HG02938 (cell line): ENCODE measurements at regions not wholly inside any gene's neighbourhood (a gene's known extent, or its start where the extent isn't known, plus 50 kb on each side); places are given as distances from the start of the nearest gene placed in this dataset.

Experiments used
- ATAC-seq: cut with Tn5 transposase; IDR thresholded peaks from one replicate; pipeline ENCODE4 v1.9.1; 2021; ENCODE audit warnings: mild to moderate bottlenecking, moderate library complexity; ENCODE audit not compliant: unreplicated experiment

DNA sequence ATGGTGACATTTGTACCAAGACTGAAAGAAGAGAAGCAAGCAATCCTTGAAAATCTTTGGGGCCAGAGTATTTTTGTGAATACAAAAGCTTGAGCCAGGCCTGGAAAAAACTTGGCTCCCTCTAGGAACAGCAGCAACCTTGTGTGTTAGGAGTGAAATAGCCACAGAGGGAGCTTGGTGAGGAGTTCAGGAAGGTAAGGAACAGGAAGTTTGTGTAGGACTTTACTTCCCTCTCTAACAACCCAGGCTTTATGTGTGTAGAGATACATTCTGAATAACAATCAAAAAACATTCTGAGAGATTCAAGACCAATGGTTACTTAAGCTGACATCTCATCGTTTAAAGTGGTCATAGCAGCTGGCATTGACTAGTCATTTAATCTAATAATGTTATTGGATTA is 668.5 kb downstream of the PCDH18 start:
- ATAC-seq: no peak

DNA sequence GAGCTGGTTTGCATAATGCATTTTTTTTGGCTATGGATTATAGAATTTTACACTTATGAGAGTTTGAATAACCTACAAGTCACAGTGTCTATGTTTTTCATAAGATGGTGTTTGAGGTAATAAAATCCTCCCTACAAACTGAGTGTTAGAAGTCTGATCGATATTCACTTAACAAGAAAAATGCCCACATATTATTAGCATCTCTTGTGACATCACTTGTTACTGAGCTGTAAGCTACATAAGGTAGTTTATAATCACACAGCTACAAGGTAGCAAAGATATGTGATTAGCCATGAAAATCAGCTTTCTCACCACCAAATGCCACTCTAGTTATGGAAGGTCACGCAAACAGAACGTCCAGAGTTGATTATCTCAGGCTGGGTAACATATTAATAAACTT is 669.6 kb downstream of the PCDH18 start:
- ATAC-seq: no peak

DNA sequence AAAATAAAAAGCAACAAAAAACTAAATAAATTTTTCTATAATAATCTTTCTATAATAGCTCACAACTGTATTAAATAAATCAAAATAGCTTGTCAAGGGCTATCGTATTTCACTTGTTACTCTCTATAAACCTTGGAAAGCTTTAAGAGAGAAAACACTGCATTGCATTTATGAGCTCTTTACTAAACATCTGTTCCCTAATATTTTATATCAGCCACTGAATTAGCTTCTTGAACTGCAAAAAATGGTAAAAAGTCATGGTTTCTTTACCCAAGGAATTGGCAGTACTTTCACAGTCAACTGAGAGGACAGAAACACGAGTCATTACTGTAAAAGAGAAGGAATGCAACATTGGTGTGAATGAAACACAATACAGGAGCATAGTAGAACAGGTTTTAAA is 671.2 kb downstream of the PCDH18 start:
- no peak for ATAC-seq

DNA sequence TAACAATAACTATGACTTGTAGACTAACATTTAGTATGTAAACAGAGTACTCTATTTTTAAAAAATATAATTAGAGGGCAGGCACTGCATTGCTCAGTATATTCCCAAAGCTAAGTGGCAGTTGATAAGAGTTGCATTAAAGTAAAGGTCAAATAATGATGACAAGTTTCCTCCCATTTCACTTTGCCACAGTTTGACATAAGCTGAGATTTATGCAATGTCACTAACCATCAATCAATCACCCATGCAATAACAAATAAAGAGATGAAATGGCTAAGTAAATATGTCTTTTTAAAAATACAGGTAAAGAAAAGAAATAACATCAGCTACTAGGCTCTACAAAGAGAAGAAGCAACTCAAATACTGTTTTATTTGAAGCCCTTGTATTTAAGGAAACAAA is 673.4 kb downstream of the PCDH18 start:
- no peak for ATAC-seq

DNA sequence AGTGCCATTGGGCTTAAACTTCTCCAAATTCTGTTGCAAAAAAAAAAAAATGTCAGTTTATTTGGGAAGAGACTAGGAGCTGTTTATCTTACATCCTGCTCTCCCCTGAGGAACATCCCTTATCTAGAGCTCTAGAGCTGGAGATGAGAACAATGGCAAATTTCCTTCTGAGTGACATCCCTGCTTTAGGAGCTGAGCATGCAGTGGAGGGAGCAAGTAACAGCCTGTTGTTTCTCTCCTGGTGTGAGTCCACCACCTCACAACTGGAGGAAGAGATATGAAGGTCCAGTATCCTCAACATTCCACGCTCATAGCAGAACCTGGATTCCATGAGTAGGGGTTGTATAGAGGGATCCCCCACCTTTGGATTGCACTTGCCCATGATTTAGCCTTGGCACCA is 676.4 kb downstream of the PCDH18 start:
- ATAC-seq: no peak

DNA sequence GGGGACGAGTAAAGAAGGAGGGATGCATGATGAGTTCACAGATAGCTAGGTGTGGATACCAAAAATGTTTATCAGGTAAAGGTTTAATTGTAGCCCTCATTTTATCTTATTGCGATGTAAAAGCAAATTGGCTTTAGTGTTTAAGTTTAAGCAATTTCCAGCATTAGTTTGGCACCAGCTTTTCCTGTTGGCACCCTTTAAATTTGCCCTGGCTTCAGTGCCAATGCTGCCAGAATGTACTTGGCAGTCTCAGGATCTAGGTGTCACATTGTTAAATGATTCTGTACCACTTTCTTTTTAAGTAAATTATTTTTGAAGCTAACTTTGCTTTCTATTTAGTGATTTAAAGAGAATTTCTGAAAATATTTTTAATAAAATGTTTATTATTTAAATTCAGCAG is 681.8 kb downstream of the PCDH18 start:
- no peak for ATAC-seq

DNA sequence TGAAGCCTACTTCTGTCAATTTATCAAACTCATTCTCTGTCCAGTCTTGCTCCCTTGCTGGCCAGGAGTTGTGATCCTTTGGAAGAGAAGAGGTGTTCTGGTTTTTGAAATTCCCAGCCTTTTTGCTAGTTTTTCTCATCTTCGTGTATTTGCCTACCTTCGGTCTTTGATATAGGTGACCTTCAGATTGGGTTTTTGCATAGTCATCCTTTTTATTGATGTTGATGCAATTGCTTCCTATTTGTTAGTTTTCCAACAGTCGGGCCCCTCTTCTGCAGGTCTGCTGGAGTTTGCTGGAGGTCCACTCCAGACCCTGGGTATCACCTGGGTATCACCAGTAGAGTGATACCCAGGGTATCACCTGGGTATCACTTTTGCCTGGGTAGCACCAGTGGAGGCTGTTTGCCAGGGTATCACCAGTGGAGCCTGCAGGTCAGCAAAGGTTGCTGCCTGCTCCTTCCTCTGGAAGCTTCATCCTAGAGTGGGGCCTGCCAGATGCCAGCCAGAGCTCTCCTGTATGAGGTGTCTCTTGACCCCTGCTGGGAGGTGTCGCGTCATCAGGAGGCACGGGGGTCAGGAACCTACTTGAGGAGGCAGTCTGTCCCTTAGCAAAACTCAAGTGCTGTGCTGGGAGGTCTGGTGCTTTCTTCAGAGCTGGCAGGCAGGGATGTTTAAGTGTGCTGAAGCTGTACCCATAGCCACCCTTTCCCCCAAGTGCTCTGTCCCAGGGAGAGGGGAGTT is 684.2 kb downstream of the PCDH18 start:
- ATAC-seq: no peak

DNA sequence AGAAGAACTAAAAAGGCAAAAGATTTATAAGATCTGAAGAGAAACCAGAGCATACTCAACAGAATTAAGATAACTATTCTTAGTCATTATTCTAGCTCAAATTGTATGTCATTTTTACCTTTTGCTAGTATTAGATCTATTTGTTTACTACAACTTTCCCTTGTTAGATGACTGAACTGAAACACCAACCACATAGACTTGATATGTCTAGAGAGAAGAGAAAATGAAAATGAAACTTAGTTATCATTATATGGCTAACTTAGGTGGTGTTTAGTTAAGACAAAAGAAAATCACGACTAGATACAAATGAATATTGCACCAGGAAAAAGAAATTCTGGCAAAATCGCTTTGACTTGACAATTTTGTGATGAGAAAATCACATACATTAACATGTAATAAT is 690.8 kb downstream of the PCDH18 start:
- ATAC-seq: peak; percentile 52

DNA sequence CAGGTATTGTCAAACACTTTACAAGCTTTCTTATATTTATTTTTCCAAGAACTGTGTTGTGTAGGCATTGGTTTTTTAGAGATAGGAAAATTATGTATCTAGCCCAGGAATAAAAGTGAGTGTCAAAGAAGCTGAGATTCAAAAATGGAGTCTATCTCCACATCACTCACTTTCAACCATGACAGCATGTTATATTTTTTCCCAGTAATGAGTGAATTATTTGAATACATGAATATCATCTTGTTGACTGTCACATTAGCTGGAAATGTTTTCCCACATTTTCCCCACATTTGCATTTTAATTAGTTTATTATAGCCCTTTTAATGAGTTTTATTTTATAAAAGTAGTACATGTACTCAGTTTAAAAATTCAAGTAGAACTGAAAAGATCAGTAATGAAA is 693.7 kb downstream of the PCDH18 start:
- no peak for ATAC-seq

DNA sequence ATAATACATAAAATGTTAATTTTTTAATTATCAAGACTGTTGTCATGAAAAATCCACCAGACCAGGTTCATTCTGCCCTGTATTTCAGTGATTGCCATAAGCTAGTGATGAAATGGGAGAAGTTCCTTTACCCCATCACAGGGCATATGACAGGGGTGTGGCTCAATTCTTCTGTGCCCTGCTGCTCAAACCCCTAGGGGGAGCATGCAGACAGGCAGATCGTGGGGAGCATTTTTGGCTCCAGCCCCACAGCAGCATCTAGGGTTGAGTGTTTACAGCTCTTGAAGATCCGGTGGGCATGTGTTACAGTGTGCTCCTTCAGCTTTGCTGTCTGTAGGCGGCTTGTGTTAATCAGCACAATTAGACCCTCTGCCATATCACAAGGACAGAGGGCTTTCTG is 700.7 kb downstream of the PCDH18 start:
- ATAC-seq: no peak

DNA sequence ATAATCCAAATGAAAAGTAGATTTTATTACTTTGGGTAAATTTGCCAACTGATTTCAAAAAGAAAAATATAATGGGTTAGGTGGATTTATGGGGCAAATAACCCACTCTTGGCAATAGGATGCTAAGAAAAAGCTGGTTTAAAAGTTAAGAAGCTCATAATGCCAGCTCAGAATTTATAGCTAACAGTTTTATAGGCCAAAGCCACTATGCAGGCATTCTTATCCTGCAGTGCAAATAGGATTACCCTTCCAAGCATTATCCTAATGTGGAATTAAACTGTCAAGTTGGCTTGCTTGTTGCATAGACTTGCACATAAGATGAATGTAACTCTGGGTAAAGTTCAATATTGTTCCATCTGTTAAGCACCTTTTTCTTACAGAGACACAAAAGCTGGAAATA is 703.0 kb downstream of the PCDH18 start:
- ATAC-seq: no peak

DNA sequence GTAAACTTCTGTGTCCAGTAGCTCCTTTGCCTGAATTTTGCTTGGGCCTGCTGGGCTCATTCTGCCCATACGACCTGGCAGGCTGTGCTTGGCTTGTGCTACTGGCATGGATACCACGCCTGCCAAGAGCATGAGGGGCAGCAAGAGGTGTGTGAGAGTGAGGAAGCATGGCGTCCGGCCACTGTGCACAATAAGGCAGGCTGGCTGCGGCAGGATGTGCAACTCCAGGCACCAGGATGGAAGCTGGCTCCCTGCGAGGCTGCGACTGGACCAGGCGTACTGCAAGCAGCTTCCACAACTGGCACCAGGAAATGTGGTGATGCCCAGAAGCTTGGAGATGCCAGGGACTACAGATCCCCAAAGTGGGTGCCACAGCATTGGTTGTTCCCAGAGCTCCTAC is 709.3 kb downstream of the PCDH18 start:
- no peak for ATAC-seq

DNA sequence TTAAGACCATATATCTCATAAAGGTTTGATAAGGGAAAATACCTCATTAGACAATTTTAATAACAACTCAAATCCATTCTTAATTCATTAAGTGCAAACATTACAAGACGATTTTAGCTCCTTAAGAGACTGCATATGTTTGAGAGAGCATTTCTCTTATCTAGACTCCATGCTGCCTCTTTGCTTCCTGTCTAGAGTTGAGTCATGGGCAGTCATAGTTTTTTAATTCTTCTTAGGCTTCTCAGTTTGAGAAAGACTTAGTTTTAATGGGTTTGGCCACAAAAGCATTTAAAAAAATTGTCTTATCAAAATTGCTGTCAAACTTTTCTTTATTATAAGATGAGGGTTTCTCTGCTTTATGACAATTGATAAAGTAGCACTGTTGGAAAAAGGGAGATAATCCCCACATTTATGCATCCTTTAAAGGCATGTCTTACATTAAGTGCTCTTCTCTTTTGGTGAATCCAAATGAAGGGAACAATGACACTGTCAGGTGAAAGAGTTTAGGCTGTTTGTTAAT is 713.4 kb downstream of the PCDH18 start:
- no peak for ATAC-seq

DNA sequence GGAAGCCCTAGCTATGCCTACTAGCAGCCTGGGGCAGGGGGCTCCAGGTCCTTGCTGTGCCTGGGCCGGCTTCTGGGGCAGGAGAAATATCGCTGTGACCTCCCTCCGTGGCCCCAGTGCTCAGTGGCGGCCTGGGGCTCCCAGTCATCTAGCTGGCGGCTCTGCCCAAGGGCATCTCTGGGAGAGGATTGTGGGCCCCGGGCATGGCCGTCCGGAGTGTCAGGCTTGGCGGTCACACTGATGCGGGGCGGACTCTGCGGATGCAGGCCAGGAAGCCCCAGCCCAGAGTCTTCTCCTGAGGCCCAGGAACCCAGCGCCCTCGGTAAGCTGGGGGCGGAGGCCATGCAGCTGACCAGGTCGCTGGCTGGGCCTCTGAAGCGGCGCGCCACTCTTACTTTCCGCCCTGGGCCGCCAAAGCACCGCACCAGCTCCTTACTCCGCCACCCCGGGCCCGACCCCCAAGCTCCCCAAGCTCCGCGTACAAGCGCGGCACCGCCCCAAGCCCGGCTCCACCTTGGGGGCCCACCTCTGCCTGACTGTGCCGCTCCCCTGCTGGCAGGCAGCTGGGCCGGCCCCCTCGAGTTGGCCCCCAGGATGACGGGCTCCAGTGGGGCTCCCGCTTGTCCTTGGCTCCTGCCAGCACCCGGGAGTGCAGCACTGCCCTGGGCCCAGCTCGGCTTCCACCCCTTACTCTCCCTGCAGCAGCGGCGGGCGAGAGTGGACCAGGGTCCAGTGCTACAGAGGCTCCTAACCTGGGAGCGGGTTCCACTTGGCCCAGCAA is 720.0 kb downstream of the PCDH18 start:
- ATAC-seq: no peak

DNA sequence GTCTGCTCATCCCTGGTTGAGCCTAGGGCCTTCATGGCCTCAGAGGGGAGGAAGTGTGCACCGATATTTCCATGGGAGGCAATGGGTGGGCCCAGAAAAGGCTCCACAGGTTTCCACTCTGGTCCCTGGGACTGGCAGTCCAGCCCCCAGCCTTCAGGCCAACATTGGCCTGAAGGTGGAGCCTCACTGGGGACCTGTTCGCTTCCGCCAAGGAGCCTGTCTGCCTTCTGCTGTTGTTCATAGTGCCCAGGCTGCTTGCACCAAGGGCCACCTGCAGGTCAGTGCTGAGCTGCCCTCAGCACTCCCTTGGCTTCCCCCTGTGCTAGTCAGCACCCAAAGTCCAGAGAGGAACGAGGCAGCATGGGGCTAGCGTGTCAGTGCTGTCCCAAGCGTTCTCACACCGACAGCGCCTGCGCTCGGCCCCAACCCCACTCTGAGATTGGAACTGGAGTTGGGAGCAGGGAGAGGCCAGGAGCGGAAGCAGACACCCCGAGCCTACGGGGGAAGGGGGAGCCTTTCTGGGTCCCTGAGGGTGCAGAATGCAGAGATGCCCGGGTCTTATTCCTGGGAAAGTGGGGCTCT is 720.7 kb downstream of the PCDH18 start:
- no peak for ATAC-seq

DNA sequence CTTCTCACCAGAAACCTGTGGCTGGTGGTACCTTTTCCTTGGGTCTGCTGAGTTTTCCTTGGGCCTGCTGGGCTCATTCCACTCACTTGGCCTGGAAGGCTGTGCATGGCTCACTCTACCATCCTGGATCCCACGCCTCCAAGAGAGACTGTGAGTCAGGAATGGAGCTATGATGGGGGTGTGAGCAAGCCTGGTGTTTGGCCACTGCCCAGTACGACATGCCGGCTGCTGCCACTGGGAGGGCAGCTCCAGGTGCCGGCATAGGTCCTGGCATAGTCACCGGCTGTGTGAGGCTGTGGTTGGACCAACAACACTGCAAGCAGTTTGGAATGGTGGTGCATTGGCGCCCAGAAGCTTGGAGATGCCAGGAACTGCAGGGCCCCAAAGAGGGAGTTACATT is 721.7 kb downstream of the PCDH18 start:
- ATAC-seq: no peak

DNA sequence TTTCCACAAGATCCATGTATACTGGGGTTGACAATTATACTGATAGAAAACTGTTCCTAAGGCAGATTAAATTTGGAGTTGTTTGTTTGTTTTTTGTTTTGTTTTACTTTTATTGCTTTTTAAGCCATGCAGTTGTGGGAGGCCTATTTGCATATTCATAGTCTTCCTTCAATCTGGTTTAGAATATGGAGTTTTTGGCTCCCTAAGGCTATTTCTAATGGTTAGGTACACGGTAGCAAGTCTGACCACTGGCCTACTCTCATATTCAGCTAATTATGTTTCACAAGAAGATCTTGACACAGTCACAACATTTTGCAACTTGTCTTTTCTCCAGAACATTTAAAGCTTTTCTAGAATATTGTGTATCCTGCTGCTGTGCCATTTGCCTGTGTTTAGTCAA is 725.5 kb downstream of the PCDH18 start:
- no peak for ATAC-seq

DNA sequence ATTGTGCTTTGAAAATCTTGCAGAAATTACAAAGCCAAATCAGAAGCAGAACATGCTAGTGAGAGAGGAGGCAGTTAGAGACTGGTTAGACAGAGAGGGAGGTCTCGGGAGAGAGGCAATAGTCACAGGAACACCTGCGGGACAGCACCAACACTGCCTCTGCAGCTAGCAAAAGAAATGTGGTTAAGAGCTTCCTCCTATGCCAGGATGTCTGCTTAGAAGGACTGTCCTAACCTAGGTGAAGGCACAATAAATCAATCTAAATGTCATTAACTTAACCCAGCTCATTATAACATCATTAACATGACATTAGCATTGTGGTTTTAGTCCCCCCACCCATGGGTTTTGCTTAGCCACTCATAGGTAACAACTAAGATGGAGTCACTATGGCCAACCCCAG is 726.7 kb downstream of the PCDH18 start:
- no peak for ATAC-seq

DNA sequence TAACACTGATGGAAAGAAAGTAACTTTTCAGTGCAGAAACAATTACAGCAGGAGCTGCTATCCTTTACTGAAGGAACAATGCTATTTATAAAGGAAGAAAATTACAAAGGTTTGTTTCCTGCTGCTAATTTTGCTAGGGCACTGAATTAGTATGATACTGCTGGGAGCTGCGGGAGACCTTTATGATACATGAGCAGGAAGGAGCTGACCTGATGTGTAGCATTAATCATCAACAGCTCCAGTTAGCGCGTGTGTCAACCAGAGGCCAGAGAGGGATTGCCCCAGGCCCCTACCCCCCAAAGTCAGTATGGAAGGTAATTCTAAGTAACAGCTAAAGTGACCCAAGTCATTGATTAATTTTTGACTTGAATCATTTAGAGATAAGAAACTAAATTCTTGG is 728.9 kb downstream of the PCDH18 start:
- no peak for ATAC-seq

DNA sequence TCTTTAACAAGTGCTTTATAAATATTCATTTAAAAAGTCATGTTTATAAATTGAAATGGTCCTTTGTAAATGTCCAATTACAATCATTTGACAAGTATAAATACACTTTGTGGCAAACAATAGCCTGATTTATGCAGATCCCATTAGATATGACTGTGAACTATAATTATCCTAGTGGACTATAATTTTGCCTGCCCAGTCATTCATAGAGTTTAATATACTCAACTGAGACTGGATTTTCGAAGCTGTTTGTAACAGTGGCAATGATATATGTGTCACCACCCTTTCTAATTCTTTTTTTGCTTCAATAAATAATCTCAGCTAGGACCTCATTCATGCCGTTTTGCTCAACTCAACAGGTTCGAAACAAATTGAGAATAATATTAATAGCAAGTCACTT is 732.0 kb downstream of the PCDH18 start:
- no peak for ATAC-seq

DNA sequence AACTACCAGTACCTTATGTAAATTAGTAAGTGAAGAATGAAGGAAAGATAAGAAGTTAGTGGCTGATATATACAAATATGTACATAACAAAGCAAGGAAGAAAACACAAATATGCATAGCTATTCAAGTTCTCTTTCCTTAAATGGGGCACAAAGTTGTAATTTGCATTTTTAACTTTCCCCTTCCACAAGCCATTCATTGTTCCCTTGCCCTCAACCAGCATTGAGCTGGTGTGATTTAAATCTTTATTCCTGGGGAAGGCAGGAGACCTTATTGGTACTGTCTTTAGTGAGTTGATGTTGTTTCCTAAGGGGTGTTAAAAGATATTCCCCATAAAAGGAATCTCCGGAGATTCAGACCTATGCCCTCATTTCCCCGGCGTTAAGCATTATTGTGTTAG is 735.3 kb downstream of the PCDH18 start:
- no peak for ATAC-seq

DNA sequence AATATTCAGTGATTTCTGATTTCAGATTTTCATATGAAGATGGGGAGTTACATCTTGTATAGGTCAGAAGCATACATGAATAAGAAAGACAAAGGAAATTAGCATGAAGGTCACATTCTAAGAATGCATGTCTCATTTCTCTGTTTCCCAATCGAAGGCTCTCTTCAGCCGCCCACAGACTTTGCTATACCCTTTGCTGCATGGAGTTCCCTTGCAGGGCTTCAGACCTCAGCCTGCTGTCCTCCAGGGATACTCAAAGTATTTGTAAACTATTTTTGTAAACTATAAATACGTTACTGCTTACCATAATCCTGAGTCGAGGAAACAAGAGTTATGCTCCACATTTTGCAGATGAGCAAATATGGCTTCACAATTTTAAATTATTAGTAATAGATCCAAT is 738.4 kb downstream of the PCDH18 start:
- ATAC-seq: no peak
